ENCODE measurements at regions not wholly inside any gene's neighbourhood (a gene's known extent, or its start where the extent isn't known, plus 50 kb on each side); places are given as distances from the start of the nearest gene placed in this dataset.

DNA sequence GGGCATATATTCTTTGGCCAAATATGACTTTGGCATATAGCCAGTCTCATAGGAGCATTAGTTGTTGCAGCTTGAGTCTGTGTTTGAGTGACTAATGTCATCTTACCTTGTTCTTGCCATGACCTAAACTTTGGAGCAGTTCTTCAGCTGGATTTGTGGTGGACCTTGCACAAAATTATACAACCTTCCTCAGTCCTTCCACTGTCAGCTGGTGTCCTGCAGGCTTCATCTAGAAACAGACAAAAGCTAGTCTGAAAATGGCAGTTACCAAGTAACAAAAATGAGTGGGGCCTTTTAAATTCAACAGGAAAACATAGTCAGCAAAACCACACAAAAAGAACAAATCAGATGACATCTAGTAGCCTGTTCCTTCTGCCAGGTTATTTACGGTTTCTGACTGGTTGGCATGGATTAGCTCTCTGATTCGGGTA is 59.5 kb upstream of the HECTD2 start:
- Histone ChIP-seq H3K9me1 (ENCODE audit: control insufficient read depth, insufficient read depth, low read length) (no peaks in the 10 kb centered on the region), H3K79me2 (ENCODE audit: control insufficient read depth, insufficient read depth, low read length) (no peaks in the 10 kb centered on the region), H2AFZ (ENCODE audit: low read depth, low read length) (no peak overlapping the region), H3K27ac (ENCODE audit: extremely low read depth, low read depth, low read length) (no peak overlapping the region), H3K4me3 (no peak overlapping the region), H3K4me1 (replicated peaks in 1 of 2; ENCODE audit: control insufficient read depth in 2 of 2, insufficient read depth in 2 of 2, low read length in 2 of 2) (no peaks in the 10 kb centered on the region), H3K9me3 (replicated peaks; ENCODE audit: control insufficient read depth, insufficient read depth, low read depth, low read length) (no peaks in the 10 kb centered on the region), H4K20me1 (replicated peaks; ENCODE audit: control insufficient read depth, insufficient read depth, low read length) (no peaks in the 10 kb centered on the region), H3K36me3 (ENCODE audit: control insufficient read depth, insufficient read depth, low read length) (no peaks in the 10 kb centered on the region), H3K4me2 (ENCODE audit: insufficient read depth, low read length) (no peak overlapping the region), H3K9ac (ENCODE audit: insufficient read depth in 1 of 2, low read depth in 2 of 2, low read length in 2 of 2) (no peak overlapping the region), H3K27me3 (ENCODE audit: control insufficient read depth in 2 of 2, insufficient read depth in 2 of 2, low read length in 2 of 2) (no peaks in the 10 kb centered on the region; a peak in 2 of 5 replicates)
- TF ChIP-seq MTA2 (IDR thresholded peaks at IDR 0.05; ENCODE audit: low read depth) (no peak), HEY1 (CRISPR knock-in tag; IDR thresholded peaks at IDR 0.05; ENCODE audit: borderline replicate concordance) (no peak), ZNF263 (CRISPR knock-in tag; IDR thresholded peaks at IDR 0.05; ENCODE audit: borderline replicate concordance) (no peak), ZNF316 (IDR thresholded peaks at IDR 0.05) (peak; percentile 25; the same call in 1 of the 2 replicates)
- TF ChIP-seq, protein P1, sequence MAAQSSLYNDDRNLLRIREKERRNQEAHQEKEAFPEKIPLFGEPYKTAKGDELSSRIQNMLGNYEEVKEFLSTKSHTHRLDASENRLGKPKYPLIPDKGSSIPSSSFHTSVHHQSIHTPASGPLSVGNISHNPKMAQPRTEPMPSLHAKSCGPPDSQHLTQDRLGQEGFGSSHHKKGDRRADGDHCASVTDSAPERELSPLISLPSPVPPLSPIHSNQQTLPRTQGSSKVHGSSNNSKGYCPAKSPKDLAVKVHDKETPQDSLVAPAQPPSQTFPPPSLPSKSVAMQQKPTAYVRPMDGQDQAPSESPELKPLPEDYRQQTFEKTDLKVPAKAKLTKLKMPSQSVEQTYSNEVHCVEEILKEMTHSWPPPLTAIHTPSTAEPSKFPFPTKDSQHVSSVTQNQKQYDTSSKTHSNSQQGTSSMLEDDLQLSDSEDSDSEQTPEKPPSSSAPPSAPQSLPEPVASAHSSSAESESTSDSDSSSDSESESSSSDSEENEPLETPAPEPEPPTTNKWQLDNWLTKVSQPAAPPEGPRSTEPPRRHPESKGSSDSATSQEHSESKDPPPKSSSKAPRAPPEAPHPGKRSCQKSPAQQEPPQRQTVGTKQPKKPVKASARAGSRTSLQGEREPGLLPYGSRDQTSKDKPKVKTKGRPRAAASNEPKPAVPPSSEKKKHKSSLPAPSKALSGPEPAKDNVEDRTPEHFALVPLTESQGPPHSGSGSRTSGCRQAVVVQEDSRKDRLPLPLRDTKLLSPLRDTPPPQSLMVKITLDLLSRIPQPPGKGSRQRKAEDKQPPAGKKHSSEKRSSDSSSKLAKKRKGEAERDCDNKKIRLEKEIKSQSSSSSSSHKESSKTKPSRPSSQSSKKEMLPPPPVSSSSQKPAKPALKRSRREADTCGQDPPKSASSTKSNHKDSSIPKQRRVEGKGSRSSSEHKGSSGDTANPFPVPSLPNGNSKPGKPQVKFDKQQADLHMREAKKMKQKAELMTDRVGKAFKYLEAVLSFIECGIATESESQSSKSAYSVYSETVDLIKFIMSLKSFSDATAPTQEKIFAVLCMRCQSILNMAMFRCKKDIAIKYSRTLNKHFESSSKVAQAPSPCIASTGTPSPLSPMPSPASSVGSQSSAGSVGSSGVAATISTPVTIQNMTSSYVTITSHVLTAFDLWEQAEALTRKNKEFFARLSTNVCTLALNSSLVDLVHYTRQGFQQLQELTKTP (IDR thresholded peaks at IDR 0.05; ENCODE audit: low read depth in 1 of 2, partially characterized antibody in 2 of 2) = no peak
- intact Hi-C loops (cut with micrococcal nuclease) = no loop called here
- DNase-seq (ENCODE audit: extremely low read depth in 1 of 4, low spot score in 3 of 4) (no peak), FAIRE-seq (no peak), ATAC-seq (no peak)
- ChIA-PET POLR2A (interaction anchor here (1.1 kb wide), 1 partner anchor 9 kb away, joined by 3 read pairs; no protein-coding TSS in a partner anchor), CTCF (ENCODE audit: low intra/inter-chr PET ratio) (no interaction called here)
- WGBS (ENCODE audit: insufficient coverage, low coverage, missing lambda C conversion rate) = 0% methylated on average over 2 of the region's 2 CpGs
- in situ Hi-C loops (cut with MboI) = no loop called here
- no TSS peak for BruUV-seq (replicated peaks)
